ENCODE measurements at regions not wholly inside any gene's neighbourhood (a gene's known extent, or its start where the extent isn't known, plus 50 kb on each side); places are given as distances from the start of the nearest gene placed in this dataset.

GRCh38 chr3:174340624-174341587 lies 518.2 kb upstream of the NAALADL2 start:
- no peak for TF ChIP-seq CTCF (IDR thresholded peaks at IDR 0.05)
- TF ChIP-seq, protein P1, sequence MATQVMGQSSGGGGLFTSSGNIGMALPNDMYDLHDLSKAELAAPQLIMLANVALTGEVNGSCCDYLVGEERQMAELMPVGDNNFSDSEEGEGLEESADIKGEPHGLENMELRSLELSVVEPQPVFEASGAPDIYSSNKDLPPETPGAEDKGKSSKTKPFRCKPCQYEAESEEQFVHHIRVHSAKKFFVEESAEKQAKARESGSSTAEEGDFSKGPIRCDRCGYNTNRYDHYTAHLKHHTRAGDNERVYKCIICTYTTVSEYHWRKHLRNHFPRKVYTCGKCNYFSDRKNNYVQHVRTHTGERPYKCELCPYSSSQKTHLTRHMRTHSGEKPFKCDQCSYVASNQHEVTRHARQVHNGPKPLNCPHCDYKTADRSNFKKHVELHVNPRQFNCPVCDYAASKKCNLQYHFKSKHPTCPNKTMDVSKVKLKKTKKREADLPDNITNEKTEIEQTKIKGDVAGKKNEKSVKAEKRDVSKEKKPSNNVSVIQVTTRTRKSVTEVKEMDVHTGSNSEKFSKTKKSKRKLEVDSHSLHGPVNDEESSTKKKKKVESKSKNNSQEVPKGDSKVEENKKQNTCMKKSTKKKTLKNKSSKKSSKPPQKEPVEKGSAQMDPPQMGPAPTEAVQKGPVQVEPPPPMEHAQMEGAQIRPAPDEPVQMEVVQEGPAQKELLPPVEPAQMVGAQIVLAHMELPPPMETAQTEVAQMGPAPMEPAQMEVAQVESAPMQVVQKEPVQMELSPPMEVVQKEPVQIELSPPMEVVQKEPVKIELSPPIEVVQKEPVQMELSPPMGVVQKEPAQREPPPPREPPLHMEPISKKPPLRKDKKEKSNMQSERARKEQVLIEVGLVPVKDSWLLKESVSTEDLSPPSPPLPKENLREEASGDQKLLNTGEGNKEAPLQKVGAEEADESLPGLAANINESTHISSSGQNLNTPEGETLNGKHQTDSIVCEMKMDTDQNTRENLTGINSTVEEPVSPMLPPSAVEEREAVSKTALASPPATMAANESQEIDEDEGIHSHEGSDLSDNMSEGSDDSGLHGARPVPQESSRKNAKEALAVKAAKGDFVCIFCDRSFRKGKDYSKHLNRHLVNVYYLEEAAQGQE (IDR thresholded peaks at IDR 0.05; ENCODE audit: insufficient read depth in 1 of 2, low read depth in 2 of 2, low read length in 1 of 2): no peak
- TF ChIP-seq POLR2AphosphoS5 (IDR thresholded peaks at IDR 0.05; ENCODE audit: low read depth, low read length): no peak
- TF ChIP-seq SIN3A (IDR thresholded peaks at IDR 0.05; ENCODE audit: borderline replicate concordance, insufficient read depth, low read depth, low read length): no peak
- TF ChIP-seq TCF7L2 (IDR thresholded peaks at IDR 0.05; ENCODE audit: low read depth, low read length): no peak
